Epithelial cell of proximal tubule (primary cell): ENCODE measurements at regions not wholly inside any gene's neighbourhood (a gene's known extent, or its start where the extent isn't known, plus 50 kb on each side); places are given as distances from the start of the nearest gene placed in this dataset.

Source experiments
- DNase-seq: peaks from one replicate; pipeline ENCODE4 v3.0.0-alpha.2; 2011; ENCODE audit warnings: low read depth
- H3K4me3 ChIP-seq: 2 replicates; pipeline ENCODE4 v1.5.1; 2011; ENCODE audit warnings: low read depth, mild to moderate bottlenecking, low read length
- CTCF ChIP-seq: conservative IDR thresholded peaks from 2 replicates; pipeline ENCODE4 v1.5.1; 2012; ENCODE audit warnings: low read depth, mild to moderate bottlenecking, low read length

- no peak overlapping the region for H3K4me3 ChIP-seq
- DNase-seq, result no peak
- TF ChIP-seq CTCF, result peak; percentile 69
Measured at GRCh38 chr4:81688085-81688484, 216.4 kb upstream of the RASGEF1B start.

- no peak for DNase-seq
- H3K4me3 ChIP-seq, result no peak overlapping the region
- TF ChIP-seq CTCF, result no peak
Measured at GRCh38 chr4:81687471-81687870, 215.8 kb upstream of the RASGEF1B start.

- DNase-seq, result no peak
- no peak for TF ChIP-seq CTCF
- H3K4me3 ChIP-seq, result no peak overlapping the region
Measured at GRCh38 chr4:81685104-81685503, 213.4 kb upstream of the RASGEF1B start.

GRCh38 chr4:81684352-81684751 is 212.6 kb upstream of the RASGEF1B start:
- no peak for DNase-seq

GRCh38 chr4:81682492-81682891 is 210.8 kb upstream of the RASGEF1B start:
- TF ChIP-seq CTCF, result no peak
- H3K4me3 ChIP-seq, result no peak overlapping the region
- DNase-seq, result no peak

More at GRCh38 chr4:81684352-81684751, 212.6 kb upstream of the RASGEF1B start:
- no peak for TF ChIP-seq CTCF
- H3K4me3 ChIP-seq, result no peak overlapping the region

- H3K4me3 ChIP-seq, result no peak overlapping the region
- no peak for DNase-seq
- no peak for TF ChIP-seq CTCF
Measured at GRCh38 chr4:81679315-81679714, 207.6 kb upstream of the RASGEF1B start.

GRCh38 chr4:81678801-81679200 is 207.1 kb upstream of the RASGEF1B start:
- no peak for TF ChIP-seq CTCF
- no peak overlapping the region for H3K4me3 ChIP-seq
- DNase-seq, result no peak
